ENCODE measurements at regions not wholly inside any gene's neighbourhood (a gene's known extent, or its start where the extent isn't known, plus 50 kb on each side); places are given as distances from the start of the nearest gene placed in this dataset.

DNA sequence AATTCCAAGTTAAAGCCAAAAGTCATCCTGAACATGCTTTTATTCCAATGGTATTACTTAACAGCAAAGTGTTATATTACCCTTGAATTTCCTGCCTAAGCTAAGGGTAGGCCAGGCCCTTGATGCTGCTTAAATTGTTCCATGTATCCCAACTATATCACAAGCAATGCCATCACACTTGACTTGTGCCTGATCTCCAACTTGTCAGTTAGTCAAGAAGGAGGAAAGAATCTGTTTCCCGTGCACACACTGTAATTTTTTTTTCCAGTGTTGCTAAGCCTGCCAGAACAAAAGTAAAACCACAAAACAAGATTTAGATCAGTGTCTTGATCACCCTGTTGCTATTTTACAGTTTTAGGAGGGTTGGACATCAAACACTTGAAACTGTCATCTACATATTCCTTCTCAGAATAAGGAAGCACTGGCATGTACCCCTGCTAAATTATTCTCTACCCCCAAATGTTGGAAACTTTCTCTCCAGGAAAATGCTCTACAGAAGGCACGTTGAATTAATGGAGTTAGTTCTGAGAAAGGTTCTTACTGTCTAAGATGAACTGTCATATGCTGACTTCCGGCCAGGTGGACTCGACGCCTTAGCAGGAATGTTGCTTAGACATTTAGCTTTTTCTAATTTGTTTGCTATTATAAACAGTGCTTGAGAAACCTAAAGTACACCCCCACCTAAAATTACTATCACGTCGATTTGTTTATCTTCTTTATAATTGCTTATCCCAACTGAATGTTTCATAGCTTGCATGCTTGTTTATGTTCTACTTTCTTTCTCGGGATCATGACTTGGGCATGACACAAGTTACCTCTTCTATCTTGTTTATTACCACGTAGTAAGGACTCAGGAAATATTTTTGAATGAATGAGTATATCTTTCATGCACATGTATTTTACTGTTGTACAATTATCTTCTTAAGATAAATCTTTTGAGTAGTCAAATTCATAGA, 105.5 kb upstream of the ZNF438 start:
- no peaks in the 10 kb centered on the region for H3K36me3 ChIP-seq (ENCODE audit: control insufficient read depth in 1 of 2, insufficient read depth in 2 of 2, low read length in 2 of 2)
- POLR2A ChIA-PET, result no interaction called here
- no peak overlapping the region for H3K9ac ChIP-seq (ENCODE audit: low read length)
- no TSS peak for BruUV-seq (replicated peaks)
- no peak overlapping the region for H3K4me3 ChIP-seq (replicated peaks in 1 of 2; ENCODE audit: low read depth in 1 of 2, low read length in 2 of 2)
- ATAC-seq (no peak), DNase-seq (ENCODE audit: low read depth, low spot score) (no peak)
- H3K9me3 ChIP-seq (ENCODE audit: control insufficient read depth in 1 of 2, insufficient read depth in 1 of 2, low read depth in 1 of 2, low read length in 2 of 2), result no peaks in the 10 kb centered on the region
- H3K9me2 ChIP-seq (ENCODE audit: insufficient read depth), result no peaks in the 10 kb centered on the region
- H3K27me3 ChIP-seq (ENCODE audit: insufficient read depth, low read length), result no peaks in the 10 kb centered on the region
- no peak overlapping the region for H3K4me2 ChIP-seq (ENCODE audit: low read length)
- CTCF ChIA-PET, result no interaction called here
- TF ChIP-seq SRF (IDR thresholded peaks at IDR 0.05; ENCODE audit: low read depth), result no peak
- no peak for TF ChIP-seq ELF1 (IDR thresholded peaks at IDR 0.05; ENCODE audit: borderline replicate concordance, low read depth)
- no peak for TF ChIP-seq TCF7L2 (IDR thresholded peaks at IDR 0.05; ENCODE audit: borderline replicate concordance, extremely low read depth, insufficient read depth, insufficient read length)
- no peak for TF ChIP-seq YY1 (IDR thresholded peaks at IDR 0.05; ENCODE audit: extremely low read depth, insufficient replicate concordance, low read depth, low read length)
- no peak for TF ChIP-seq SP1 (IDR thresholded peaks at IDR 0.05; ENCODE audit: low read depth)
- no peak for TF ChIP-seq EZH2phosphoT487 (IDR thresholded peaks at IDR 0.05; ENCODE audit: borderline replicate concordance)
- no peak for TF ChIP-seq FOSL1 (IDR thresholded peaks at IDR 0.05; ENCODE audit: low read depth)
- no peak for TF ChIP-seq CBX3 (IDR thresholded peaks at IDR 0.05; ENCODE audit: low read depth)
- no peak overlapping the region for H2AFZ ChIP-seq (ENCODE audit: low read depth, low read length, poor library complexity, severe bottlenecking)
- no peaks in the 10 kb centered on the region for H3K79me2 ChIP-seq (ENCODE audit: insufficient read depth, low read length)
- no peak overlapping the region for H3K27ac ChIP-seq (ENCODE audit: low read depth, low read length)
- H3K4me1 ChIP-seq (ENCODE audit: control insufficient read depth in 1 of 2, insufficient read depth in 2 of 2, low read length in 2 of 2), result peaks cover 13 to 16% of the 10 kb centered on the region in 2 experiments; a peak in 3 of 4 replicates
- intact Hi-C loops (cut with micrococcal nuclease), result no loop called here
- H4K20me1 ChIP-seq (ENCODE audit: insufficient read depth), result no peaks in the 10 kb centered on the region
- RAD21 ChIA-PET (ENCODE audit: low non-redundant PET in 1 of 2, low total read pairs in 2 of 2, uncharacterized antibody in 2 of 2, unreplicated experiment in 2 of 2), result no interaction called here

DNA sequence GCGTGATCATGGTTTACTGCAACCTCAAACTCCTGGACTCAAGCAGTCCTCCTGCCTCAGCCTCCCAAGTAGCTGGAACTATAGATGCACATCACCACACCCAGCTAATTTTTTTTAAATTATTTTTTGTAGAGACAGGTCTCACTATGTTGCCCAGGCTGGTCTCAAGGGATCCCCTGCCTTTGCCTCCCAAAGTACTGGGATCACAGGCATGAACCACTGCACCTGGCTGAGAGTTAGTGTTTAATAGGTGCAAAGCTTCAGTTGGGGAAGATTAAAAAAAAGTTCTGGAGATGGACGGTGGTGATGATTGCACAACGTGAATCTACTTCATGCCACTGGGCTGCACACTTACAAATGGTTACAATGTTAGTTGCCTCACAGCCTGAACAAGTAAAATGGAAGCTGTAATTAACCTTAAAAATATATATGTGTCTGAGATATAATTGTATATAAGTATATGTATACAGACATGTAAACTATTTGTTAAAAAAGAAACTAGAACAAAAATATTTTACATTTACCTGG, 106.4 kb upstream of the ZNF438 start:
- Histone ChIP-seq H3K9me3 (ENCODE audit: control insufficient read depth in 1 of 2, insufficient read depth in 1 of 2, low read depth in 1 of 2, low read length in 2 of 2) (no peaks in the 10 kb centered on the region), H4K20me1 (ENCODE audit: insufficient read depth) (no peaks in the 10 kb centered on the region), H3K9me2 (ENCODE audit: insufficient read depth) (no peaks in the 10 kb centered on the region), H3K9ac (ENCODE audit: low read length) (no peak overlapping the region), H3K4me3 (replicated peaks in 1 of 2; ENCODE audit: low read depth in 1 of 2, low read length in 2 of 2) (no peak overlapping the region), H3K4me2 (ENCODE audit: low read length) (no peak overlapping the region), H3K79me2 (ENCODE audit: insufficient read depth, low read length) (no peaks in the 10 kb centered on the region), H3K27ac (ENCODE audit: low read depth, low read length) (no peak overlapping the region), H2AFZ (ENCODE audit: low read depth, low read length, poor library complexity, severe bottlenecking) (no peak overlapping the region), H3K4me1 (ENCODE audit: control insufficient read depth in 1 of 2, insufficient read depth in 2 of 2, low read length in 2 of 2) (peaks cover 13 to 16% of the 10 kb centered on the region in 2 experiments; a peak in 3 of 4 replicates), H3K36me3 (ENCODE audit: control insufficient read depth in 1 of 2, insufficient read depth in 2 of 2, low read length in 2 of 2) (no peaks in the 10 kb centered on the region), H3K27me3 (ENCODE audit: insufficient read depth, low read length) (no peaks in the 10 kb centered on the region)
- intact Hi-C loops (cut with micrococcal nuclease), result no loop called here
- ChIA-PET RAD21 (ENCODE audit: low non-redundant PET in 1 of 2, low total read pairs in 2 of 2, uncharacterized antibody in 2 of 2, unreplicated experiment in 2 of 2) (no interaction called here), CTCF (no interaction called here), POLR2A (no interaction called here)
- no TSS peak for BruUV-seq (replicated peaks)
- DNase-seq (ENCODE audit: low read depth, low spot score) (no peak), ATAC-seq (no peak)
- TF ChIP-seq, protein P1, sequence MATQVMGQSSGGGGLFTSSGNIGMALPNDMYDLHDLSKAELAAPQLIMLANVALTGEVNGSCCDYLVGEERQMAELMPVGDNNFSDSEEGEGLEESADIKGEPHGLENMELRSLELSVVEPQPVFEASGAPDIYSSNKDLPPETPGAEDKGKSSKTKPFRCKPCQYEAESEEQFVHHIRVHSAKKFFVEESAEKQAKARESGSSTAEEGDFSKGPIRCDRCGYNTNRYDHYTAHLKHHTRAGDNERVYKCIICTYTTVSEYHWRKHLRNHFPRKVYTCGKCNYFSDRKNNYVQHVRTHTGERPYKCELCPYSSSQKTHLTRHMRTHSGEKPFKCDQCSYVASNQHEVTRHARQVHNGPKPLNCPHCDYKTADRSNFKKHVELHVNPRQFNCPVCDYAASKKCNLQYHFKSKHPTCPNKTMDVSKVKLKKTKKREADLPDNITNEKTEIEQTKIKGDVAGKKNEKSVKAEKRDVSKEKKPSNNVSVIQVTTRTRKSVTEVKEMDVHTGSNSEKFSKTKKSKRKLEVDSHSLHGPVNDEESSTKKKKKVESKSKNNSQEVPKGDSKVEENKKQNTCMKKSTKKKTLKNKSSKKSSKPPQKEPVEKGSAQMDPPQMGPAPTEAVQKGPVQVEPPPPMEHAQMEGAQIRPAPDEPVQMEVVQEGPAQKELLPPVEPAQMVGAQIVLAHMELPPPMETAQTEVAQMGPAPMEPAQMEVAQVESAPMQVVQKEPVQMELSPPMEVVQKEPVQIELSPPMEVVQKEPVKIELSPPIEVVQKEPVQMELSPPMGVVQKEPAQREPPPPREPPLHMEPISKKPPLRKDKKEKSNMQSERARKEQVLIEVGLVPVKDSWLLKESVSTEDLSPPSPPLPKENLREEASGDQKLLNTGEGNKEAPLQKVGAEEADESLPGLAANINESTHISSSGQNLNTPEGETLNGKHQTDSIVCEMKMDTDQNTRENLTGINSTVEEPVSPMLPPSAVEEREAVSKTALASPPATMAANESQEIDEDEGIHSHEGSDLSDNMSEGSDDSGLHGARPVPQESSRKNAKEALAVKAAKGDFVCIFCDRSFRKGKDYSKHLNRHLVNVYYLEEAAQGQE (IDR thresholded peaks at IDR 0.05; ENCODE audit: low read depth), result no peak
- TF ChIP-seq SP1 (IDR thresholded peaks at IDR 0.05; ENCODE audit: low read depth) (no peak), YY1 (IDR thresholded peaks at IDR 0.05; ENCODE audit: extremely low read depth, insufficient replicate concordance, low read depth, low read length) (no peak), RAD21 (IDR thresholded peaks at IDR 0.05; ENCODE audit: low read depth) (no peak), CEBPB (IDR thresholded peaks at IDR 0.05; ENCODE audit: low read depth) (no peak)
- TF ChIP-seq, protein P2, sequence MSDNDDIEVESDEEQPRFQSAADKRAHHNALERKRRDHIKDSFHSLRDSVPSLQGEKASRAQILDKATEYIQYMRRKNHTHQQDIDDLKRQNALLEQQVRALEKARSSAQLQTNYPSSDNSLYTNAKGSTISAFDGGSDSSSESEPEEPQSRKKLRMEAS (IDR thresholded peaks at IDR 0.05), result no peak
- TF ChIP-seq, protein P3, sequence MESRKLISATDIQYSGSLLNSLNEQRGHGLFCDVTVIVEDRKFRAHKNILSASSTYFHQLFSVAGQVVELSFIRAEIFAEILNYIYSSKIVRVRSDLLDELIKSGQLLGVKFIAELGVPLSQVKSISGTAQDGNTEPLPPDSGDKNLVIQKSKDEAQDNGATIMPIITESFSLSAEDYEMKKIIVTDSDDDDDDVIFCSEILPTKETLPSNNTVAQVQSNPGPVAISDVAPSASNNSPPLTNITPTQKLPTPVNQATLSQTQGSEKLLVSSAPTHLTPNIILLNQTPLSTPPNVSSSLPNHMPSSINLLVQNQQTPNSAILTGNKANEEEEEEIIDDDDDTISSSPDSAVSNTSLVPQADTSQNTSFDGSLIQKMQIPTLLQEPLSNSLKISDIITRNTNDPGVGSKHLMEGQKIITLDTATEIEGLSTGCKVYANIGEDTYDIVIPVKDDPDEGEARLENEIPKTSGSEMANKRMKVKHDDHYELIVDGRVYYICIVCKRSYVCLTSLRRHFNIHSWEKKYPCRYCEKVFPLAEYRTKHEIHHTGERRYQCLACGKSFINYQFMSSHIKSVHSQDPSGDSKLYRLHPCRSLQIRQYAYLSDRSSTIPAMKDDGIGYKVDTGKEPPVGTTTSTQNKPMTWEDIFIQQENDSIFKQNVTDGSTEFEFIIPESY (IDR thresholded peaks at IDR 0.05; ENCODE audit: extremely low read depth, insufficient replicate concordance, low read length), result no peak
